Right cardiac atrium (tissue), 5 donors: ENCODE measurements at regions not wholly inside any gene's neighbourhood (a gene's known extent, or its start where the extent isn't known, plus 50 kb on each side); places are given as distances from the start of the nearest gene placed in this dataset.

ENCODE experiments used
- ATAC-seq, 2 donors: fragments of 200-7000 bp; cut with Tn5 transposase; one replicate each; pipeline versions ENCODE4 v1.8.0 to v1.9.1; 2020; ENCODE audit warnings: moderate library complexity in 2 of 2, mild to moderate bottlenecking in 1 of 2
- DNase-seq, 3 donors: peaks; one replicate each; pipeline ENCODE4 v3.0.0-alpha.2; 2020
- H3K27ac ChIP-seq: one replicate; pipeline ENCODE4 v1.5.1; 2013; ENCODE audit warnings: mild to moderate bottlenecking, low read length, control low read depth, moderate library complexity
- H3K27me3 ChIP-seq: one replicate; pipeline ENCODE4 v1.6.1; 2013; ENCODE audit not compliant: control insufficient read depth, insufficient read depth
- H3K4me1 ChIP-seq: one replicate; pipeline ENCODE4 v1.6.1; 2013; ENCODE audit warnings: low read length; ENCODE audit not compliant: control insufficient read depth, insufficient read depth
- H3K4me3 ChIP-seq: one replicate; pipeline ENCODE4 v1.5.1; 2013; ENCODE audit warnings: low read length, control low read depth
- H3K9me3 ChIP-seq: one replicate; pipeline ENCODE4 v1.6.1; 2013; ENCODE audit warnings: low read length; ENCODE audit not compliant: control insufficient read depth
- WGBS: extraction: QIAGEN DNeasy Blood & Tissue Kit; methylation state at CpG from one replicate; pipeline ENCODE4 v1.1.7; 2013; 5-methylcytosine and 5-hydroxymethylcytosine counted together
- intact Hi-C, 4 donors: fragments of 100-400 bp; cut with DNase I; formaldehyde crosslinking; loops; one replicate each; pipeline versions ENCODE4 v1.11.0 to v1.14.0; 2022 to 2023
- donor health status: healthy with polysubstance abuse.
- donor health status: DM: no; HTN: yes; CAD: no.
- donor health status: DM: no; HTN: no; CAD: no.
- donor health status: DM: no; HTN: yes; CAD: no; lungs with severe emphysema.
- donor health status: DM: yes; HTN: yes; CAD: no.

- DNase-seq (no peak), ATAC-seq (no peak)
- intact Hi-C loops: no loop called here
- H3K4me3 ChIP-seq: no peak overlapping the region
- no peaks in the 10 kb centered on the region for H3K4me1 ChIP-seq
- no peak overlapping the region for H3K27ac ChIP-seq
- WGBS: 80% methylated on average over 6 of the region's 6 CpGs
- no peaks in the 10 kb centered on the region for H3K9me3 ChIP-seq
- H3K27me3 ChIP-seq: no peaks in the 10 kb centered on the region
Measured at GRCh38 chr5:173809014-173809413, 79.1 kb upstream of the CPEB4 start.

GRCh38 chr5:173812811-173813550, 75.2 kb upstream of the CPEB4 start:
- Histone ChIP-seq H3K4me1 (no peaks in the 10 kb centered on the region), H3K9me3 (no peaks in the 10 kb centered on the region), H3K27ac (no peak overlapping the region), H3K4me3 (no peak overlapping the region), H3K27me3 (no peaks in the 10 kb centered on the region)
- intact Hi-C loops: no loop called here
- DNase-seq: no peak
- no peak for ATAC-seq

- H3K4me1 ChIP-seq: no peaks in the 10 kb centered on the region
- H3K27ac ChIP-seq: no peak overlapping the region
Measured at GRCh38 chr5:173814053-173814452, 74.1 kb upstream of the CPEB4 start.

GRCh38 chr5:173815571-173815970, 72.6 kb upstream of the CPEB4 start:
- intact Hi-C loops: no loop called here
- no peak for ATAC-seq
- H3K4me3 ChIP-seq: no peak overlapping the region
- 92% methylated on average over 9 of the region's 9 CpGs for WGBS
- no peak overlapping the region for H3K27ac ChIP-seq
- no peaks in the 10 kb centered on the region for H3K9me3 ChIP-seq
- DNase-seq: no peak
- H3K27me3 ChIP-seq: no peaks in the 10 kb centered on the region
- no peaks in the 10 kb centered on the region for H3K4me1 ChIP-seq

More at GRCh38 chr5:173814053-173814452, 74.1 kb upstream of the CPEB4 start:
- H3K9me3 ChIP-seq: no peaks in the 10 kb centered on the region
- no peak overlapping the region for H3K4me3 ChIP-seq
- intact Hi-C loops: no loop called here
- no peak for ATAC-seq
- no peak for DNase-seq
- H3K27me3 ChIP-seq: no peaks in the 10 kb centered on the region

GRCh38 chr5:173816728-173817127, 71.4 kb upstream of the CPEB4 start:
- DNase-seq (no peak), ATAC-seq (no peak)
- no peaks in the 10 kb centered on the region for H3K27me3 ChIP-seq
- no peak overlapping the region for H3K4me3 ChIP-seq
- 79% methylated on average over 5 of the region's 5 CpGs for WGBS
- intact Hi-C loops: no loop called here
- no peak overlapping the region for H3K27ac ChIP-seq
- no peaks in the 10 kb centered on the region for H3K9me3 ChIP-seq
- H3K4me1 ChIP-seq: no peaks in the 10 kb centered on the region

GRCh38 chr5:173817561-173817960, 70.6 kb upstream of the CPEB4 start:
- 93% methylated on average over 5 of the region's 5 CpGs for WGBS
- H3K9me3 ChIP-seq: no peaks in the 10 kb centered on the region
- no peak overlapping the region for H3K4me3 ChIP-seq
- DNase-seq (no peak), ATAC-seq (no peak)
- intact Hi-C loops: no loop called here
- no peaks in the 10 kb centered on the region for H3K4me1 ChIP-seq
- H3K27ac ChIP-seq: no peak overlapping the region
- no peaks in the 10 kb centered on the region for H3K27me3 ChIP-seq

- Histone ChIP-seq H3K4me1 (no peaks in the 10 kb centered on the region), H3K27me3 (no peaks in the 10 kb centered on the region), H3K27ac (no peak overlapping the region), H3K9me3 (no peaks in the 10 kb centered on the region), H3K4me3 (no peak overlapping the region)
- WGBS: 86% methylated on average over 3 of the region's 3 CpGs
- intact Hi-C loops: no loop called here
- DNase-seq (no peak), ATAC-seq (no peak)
Measured at GRCh38 chr5:173819521-173819920, 68.6 kb upstream of the CPEB4 start.

GRCh38 chr5:173823274-173823644, 64.9 kb upstream of the CPEB4 start:
- Histone ChIP-seq H3K9me3 (no peaks in the 10 kb centered on the region), H3K27ac (no peak overlapping the region), H3K4me3 (no peak overlapping the region), H3K27me3 (no peaks in the 10 kb centered on the region), H3K4me1 (no peaks in the 10 kb centered on the region)
- no peak for ATAC-seq
- DNase-seq: no peak
- intact Hi-C loops: no loop called here

GRCh38 chr5:173823721-173824567, 64.2 kb upstream of the CPEB4 start:
- Histone ChIP-seq H3K27me3 (no peaks in the 10 kb centered on the region), H3K4me1 (no peaks in the 10 kb centered on the region)
- intact Hi-C loops: no loop called here

GRCh38 chr5:173825215-173825865, 62.8 kb upstream of the CPEB4 start:
- intact Hi-C loops: no loop called here
- no peaks in the 10 kb centered on the region for H3K4me1 ChIP-seq
- 56% methylated on average over 13 of the region's 13 CpGs for WGBS
- no peaks in the 10 kb centered on the region for H3K27me3 ChIP-seq
- H3K27ac ChIP-seq: no peak overlapping the region
- ATAC-seq: no peak
- DNase-seq: peak in 1 of 3 donors; percentile 48
- H3K4me3 ChIP-seq: no peak overlapping the region
- no peaks in the 10 kb centered on the region for H3K9me3 ChIP-seq

More at GRCh38 chr5:173823721-173824567, 64.2 kb upstream of the CPEB4 start:
- peak; percentile 37 to 39 for ATAC-seq
- 76% methylated on average over 10 of the region's 10 CpGs for WGBS
- no peaks in the 10 kb centered on the region for H3K9me3 ChIP-seq
- no peak overlapping the region for H3K27ac ChIP-seq
- no peak overlapping the region for H3K4me3 ChIP-seq
- no peak for DNase-seq

GRCh38 chr5:173826086-173826427, 62.1 kb upstream of the CPEB4 start:
- intact Hi-C loops: no loop called here

More at GRCh38 chr5:173826086-173826427, 62.1 kb upstream of the CPEB4 start:
- Histone ChIP-seq H3K9me3 (no peaks in the 10 kb centered on the region), H3K27ac (no peak overlapping the region), H3K27me3 (no peaks in the 10 kb centered on the region), H3K4me3 (no peak overlapping the region), H3K4me1 (no peaks in the 10 kb centered on the region)
- no peak for ATAC-seq
- 93% methylated on average over 6 of the region's 6 CpGs for WGBS
- no peak for DNase-seq
